DMS 273 treated with DMSO at 0.1 percent for 48 hours (cell line): ENCODE measurements at regions not wholly inside any gene's neighbourhood (a gene's known extent, or its start where the extent isn't known, plus 50 kb on each side); places are given as distances from the start of the nearest gene placed in this dataset.

Experiments
- DNase-seq: peaks from one replicate; lab custom pipeline; 2025; lab: John Stamatoyannopoulos, UW

DNA sequence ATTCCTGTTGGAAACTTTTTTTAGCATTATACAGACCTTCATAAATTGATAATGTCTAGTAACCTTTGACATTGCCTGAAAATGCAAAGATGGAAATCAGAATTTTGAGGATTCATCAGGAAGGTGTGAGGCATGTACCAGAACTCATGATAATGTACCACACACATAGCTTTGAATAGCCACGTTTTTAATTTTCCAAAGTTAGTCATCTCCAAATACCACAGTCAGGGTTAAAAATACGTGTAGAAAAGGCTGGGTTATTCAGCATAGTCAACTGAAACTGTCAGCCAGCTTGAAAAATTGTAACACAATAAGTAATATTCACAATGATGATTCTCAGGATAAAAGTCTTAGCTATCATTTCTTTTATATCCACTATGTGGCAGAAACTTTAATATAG is 102.0 kb upstream of the THRB start:
- no peak for DNase-seq

DNA sequence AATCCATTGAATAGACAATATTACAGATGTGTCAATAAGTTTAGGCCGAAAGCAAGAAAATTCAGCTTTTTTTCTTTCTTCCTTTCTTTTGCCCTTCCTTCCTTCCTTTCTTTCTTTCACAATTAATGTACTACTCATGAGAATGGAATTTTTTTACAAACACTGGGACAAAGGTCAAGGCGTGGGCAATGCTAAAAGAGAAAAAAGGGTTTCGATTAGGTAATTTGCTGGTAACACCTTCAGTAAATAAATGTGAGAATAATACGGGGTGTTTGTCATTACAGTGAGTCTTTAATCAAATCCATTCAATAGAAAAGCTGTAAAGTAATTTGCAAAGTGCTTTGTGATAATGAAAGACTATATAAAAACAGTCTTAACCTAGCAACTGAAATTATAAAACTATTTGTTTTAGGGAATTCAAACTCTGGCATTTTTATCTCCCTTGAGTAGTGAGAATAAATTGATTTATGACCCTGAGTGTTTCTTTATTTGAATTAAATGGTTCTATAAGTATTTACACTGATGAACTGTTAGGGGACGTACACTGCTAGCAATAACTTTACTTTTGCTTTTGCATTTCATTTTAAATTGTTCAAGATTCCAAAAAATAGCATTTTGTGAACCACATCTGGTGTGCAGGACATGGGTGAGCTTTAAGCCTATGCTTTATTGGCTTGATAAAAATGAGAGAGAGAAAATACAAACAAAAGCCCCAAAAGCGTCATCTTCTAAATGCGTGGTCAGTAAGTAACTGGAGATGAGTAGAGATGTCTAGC is 104.2 kb upstream of the THRB start:
- DNase-seq: no peak

DNA sequence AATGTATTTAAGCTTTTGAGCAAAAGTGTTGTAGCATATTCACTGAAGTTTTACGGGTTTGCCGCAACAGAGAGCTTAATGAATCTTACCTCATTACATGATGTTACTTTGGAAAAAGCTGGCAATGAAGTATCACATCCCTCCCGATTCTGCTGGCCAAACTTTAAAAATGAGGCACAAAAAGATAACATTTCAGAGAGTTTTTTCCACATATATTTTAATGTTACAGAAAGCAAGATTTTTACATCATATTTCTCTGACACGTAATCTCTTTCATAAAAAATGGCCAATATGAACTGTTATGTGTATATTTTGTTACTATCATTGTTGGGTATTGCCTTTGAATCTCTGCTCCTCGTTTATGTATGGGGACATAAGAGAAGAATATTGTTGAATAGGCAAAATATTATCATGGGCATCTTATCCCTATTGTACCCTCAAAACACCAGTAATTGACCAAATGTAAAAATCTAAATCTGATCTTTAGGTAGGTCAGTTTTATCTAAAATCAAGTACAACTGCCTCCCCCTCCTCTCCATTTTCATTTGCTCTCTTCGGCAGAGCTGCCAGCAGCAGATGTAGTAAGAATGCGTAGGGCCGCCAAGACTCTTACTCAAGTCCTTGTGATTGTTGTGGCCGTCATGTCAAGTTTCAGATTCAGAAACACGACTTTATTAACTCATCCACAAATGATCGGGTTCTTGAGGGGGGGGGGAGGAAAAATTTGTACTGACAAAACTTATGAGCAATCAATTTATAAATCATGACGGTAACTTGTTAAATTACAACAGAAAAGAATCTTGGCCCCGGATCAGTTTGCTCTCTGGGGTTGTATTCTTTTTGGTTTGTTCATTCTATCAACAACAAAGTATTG is 106.7 kb upstream of the THRB start:
- no peak for DNase-seq

DNA sequence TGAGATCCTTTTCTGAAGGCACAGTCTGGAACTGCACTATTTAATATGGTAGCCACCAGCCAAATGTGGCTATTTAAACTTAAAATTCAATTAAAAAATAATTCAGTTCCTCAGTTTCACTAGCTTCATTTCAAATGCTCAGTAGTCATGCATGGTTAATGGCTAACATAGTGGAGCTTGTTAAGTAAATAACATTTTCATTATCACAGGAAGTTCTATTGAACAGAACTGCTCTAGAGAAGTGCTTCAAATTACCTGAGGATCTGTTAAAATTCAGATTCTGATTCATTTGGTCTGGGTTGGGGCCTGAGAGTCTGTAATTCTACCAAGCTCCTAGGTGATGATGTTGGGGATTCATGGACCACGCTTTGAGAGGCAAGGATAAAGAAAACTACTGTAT is 109.6 kb upstream of the THRB start:
- DNase-seq: no peak

DNA sequence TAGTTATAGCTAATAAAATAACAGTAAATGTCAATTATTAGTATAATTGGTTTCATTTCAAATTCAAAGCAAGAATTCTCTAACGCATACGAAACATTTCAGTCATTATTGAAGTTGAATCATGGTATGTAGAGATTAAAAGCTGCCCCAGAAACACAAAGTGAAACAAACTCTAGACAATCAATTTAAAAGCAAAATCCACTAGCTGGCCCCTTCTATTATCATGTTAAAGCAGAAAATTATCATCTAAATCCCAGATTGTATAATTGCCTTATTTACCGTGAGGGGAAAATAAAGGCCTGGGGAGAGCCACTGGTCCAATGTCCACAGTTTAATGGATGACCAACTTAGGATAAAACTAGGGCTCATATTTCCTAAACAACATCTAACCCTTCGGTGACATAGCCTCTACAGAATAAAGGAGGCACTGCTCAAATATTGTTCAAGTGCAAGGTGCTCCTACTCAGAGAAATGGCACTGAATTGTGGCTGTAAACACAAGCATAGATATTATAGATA is 110.9 kb upstream of the THRB start:
- DNase-seq: no peak

DNA sequence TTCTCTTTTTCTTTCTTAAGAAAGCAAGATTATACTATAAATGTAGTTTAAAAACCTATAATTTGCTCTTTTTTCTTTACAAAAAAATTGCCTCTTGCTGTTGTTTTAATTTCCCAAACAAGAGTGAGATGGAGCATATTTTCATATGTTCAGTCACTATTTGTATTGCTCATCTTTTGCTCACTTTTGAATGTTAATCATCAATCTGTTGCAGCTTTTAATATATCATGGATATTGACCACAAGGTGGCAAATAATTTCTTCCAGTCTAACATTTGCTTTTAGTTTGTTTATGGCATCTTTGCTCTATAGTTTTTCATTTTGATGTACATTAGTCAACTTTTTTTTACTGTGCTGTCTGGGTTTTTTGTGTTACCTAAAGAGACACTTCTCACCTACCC is 112.6 kb upstream of the THRB start:
- DNase-seq: no peak

DNA sequence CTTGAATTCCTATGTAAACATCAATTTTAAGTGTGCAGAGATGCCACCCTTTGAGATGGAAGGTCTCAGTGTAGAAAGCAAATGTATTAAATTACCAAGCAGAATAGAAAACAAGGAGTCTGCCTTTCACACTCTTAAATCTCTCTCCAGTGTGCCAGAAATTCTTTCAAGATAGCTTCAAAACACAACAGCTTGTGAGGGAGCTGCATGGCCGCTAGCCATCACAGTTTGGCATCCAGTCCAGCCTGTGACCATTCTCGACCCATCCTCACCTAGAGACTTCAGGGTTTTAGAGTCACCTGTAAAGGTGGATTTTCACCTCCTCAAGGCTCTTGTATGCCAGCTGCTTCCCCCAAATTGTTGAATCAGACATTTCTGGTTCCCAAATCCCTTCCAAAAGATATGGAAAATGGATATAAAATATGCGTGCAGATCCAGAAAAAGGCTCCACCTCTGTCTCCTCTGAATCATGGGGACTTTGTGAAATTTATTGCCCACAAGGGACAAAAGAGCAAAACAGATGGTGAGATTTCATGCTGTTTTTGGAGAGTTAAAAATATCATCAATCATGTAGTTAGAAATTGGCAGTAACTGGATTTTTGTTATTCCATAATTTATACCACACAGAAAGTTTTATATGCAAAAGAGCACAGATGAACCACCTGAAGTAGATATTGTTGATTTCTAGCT is 114.2 kb upstream of the THRB start:
- DNase-seq: no peak

DNA sequence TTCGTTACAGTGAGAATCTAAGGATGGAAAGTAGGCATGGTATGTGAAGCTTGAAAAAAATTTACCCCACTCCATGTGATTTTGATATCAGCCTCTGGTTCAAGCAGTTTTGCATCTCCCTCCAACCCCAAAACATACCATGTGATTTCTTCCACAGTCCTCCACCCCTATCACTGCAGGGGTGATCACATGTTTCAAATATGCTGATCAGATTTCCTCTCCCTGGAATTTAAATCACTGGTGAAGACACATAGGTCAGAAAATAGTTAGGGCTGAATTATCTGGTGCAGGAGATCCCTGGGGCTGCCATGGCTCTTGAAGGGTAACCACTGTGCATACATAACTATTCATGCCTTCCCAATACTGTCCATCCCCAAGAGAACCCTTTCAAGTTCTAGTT is 119.7 kb upstream of the THRB start:
- no peak for DNase-seq

DNA sequence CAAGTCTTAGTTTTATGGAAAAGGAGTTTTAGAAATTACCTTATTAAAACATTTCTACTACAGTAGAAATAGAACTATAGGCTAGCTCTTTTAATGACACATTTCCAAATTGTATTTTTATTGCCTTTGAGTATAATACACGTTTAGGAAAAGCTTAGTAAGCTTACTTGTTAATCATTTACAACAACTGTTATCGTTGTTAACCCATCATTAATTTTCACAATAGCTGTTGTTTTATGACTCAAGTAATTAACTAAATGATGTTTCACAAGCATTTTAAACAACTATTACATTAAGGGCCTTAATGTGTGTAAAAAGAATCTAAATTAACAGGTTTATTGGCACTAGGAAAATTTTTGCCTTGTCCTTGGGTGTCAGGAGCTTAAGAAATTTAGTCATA is 120.5 kb upstream of the THRB start:
- DNase-seq: no peak

DNA sequence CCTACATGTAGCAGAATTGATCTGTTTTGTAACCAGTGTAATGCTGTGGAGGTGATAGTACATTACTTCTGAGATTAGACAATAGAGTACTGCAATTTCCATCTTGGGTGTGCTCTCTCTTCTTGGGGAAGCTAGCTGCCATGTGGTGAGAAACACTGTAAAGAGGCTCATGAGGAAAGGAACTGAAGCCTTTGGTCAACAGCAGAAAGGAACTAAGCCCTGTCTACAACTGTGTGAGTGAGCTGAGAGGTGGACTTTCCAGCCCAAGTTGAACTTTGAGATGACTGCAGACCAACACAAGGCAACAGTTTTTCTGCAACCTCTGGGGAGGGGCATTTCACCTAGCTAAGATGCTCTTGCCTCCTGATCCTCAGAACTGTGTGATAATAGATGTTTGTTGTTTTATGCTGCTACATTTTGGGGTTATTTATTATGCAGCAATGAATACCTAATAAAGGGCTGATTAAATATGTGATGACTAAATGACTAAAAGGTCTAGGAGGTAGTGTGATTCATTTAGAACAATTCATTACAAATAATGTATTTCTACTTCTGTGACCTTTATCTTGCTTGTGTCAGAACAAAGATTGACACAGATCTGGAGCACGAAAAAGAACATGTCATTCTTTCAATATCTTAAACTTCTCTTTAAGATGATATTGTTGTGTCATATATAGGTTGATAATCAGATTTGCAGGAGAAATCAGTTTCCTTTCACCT is 121.6 kb upstream of the THRB start:
- DNase-seq: no peak

DNA sequence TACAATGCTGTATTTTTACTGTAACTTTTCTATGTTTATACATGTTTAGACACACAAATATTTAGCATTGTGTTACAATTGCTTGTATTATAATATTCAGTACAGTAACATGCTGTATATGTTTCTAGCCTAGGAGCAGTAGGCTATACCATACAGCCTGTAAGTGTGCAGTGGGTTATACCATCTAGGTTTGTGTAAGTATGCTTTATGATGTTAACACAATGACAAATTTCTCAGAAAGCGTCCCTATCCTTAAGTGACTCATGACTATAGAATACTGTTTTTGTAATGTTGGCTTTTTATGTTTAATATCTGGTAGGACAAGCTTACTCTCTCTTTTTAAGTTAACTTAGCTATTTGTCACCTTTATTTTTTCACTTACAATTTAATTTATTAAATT is 127.5 kb upstream of the THRB start:
- no peak for DNase-seq

DNA sequence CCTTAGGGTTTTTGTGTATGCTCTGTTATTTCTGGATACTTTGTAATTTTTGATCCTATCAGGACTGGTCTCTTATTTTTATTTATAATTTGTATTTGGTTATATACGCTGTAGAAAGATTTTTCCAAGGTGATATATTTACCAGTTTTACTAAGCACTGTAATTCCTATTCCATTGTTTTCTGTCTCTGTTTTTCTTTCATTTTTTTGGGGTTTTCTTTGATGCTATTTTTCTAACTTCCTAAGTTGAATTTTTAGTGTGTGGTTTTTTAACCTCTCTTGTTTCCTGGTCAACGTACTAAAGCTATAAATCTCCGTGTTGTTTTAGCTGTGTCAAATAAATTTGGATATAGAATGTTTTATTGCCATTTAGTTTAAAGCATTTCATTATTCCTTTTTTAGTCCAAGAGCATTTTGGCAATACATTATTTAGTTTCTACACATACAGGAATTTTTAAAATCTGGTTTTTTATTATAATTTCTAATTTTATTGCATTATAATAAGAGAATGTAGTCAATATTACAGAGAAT is 128.1 kb upstream of the THRB start:
- no peak for DNase-seq

DNA sequence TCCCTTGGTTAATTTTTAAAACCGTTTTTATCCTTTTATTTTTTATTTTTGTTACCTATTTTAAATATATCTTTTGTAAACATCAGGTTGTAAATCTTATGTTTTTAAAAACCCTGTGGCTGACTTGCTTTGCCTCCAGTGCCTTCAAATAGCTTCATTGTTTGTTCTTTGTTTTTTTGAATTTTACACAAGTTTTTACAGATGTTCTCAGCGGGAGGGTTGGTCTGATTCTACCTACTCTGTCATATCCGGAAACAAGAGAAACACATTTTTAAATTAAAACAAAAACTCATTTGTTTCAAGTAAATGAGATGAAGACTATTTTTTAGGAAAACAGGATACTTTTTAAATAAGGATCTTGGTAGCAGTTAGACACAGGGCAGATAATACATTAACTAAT is 129.0 kb upstream of the THRB start:
- DNase-seq: no peak

DNA sequence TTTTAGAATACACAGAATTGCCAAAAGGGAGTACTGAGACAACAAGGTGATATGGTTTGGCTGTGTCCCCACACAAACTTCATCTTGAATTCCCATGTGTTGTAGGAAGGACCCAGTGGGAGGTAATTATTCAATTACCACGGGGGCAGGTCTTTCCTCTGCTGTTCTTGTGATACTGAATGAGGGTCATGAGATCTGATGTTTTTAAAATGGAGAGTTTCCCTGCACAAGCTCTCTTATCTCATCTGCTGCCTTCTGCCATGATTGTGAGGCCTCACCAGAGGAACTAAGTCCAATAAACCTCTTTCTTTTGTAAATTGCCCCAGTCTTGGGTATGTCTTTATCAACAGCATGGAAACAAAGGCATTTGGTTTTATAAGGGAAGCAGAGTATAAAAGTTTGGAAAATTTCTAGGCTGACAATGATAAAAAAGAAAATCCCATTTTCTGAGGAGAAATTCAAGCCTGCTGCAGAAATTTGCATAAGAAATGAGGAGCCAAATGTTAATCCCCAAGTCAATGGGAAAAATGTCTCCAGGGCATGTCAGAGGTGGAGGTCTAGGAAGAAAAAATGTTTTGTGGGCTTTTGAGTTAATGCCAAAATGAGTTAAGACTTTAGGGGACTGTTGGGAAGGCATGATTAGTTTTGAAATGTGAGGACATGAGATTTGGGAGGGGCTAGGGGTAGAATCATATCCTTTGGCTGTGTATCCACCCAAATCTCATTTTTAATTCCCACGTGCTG is 130.5 kb upstream of the THRB start:
- DNase-seq: no peak

DNA sequence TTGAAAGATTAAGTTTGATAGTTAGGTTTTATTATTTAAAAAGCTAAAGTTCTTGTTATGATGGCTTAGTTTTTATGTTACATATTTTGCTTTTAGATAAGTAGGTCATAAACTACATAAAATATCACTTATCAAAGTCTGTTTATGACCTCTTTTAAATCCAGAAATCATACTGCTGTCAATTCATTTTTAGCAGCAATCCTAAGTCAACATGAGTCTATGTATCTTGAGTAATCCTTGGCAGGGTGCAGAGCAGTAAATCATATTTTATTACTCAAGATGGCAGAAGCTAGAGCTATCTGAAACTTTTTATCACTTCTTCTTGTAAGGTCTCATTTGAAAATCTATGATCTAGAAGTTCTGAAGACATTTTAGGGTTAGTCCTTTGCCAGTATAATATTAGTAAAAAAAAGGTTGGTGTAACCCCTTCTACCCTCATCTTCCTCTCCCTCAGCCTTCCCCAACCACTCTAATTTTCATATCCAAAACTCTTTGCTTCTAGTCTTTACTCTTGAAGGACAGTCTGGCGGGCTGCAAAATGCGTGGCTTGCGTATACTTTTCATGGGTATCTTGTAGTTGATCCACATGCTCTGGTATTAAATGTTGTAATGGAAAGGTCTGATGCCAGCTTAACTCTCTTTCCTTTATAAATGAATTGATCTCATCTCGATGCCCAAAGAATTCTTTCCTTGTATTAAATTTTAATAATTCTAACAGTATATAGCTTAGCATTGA is 134.0 kb upstream of the THRB start:
- no peak for DNase-seq

DNA sequence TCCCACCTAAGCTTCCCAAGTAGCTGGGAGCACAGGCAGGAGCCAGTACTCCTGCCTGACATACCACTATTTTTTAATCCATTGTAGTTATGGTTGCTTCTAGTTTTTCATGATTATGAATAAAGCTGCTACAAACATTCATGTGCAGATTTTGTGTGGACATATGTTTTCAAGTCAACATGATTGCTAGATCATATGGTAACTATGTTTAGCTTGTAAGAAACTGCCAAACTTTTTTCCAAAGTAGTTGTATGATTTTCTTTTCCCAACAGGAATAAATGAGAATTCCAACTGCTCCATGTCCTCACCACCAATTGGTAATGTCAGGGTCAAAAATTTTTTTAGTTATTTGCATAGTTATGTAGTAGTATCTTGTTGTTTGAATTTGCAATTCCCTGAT is 136.8 kb upstream of the THRB start:
- no peak for DNase-seq

DNA sequence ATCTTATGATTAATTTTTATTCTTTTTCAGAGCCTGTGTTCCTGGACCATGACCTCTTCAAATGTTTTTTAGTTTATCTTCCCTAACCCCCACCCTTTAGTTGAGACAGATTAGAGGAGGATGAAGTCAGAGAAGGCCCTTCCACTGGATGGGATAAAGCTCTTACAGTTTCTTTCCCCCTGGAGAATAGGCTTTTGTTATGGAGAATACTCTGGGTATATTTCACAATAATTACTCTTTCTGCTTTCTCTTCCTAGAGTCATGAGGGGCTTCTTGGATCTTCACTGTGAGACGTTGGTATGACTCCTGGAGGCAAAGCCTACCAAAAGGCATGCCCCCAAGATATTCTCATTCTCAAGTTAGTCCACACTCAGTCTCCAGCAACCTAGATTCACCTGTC is 144.4 kb upstream of the THRB start:
- no peak for DNase-seq

DNA sequence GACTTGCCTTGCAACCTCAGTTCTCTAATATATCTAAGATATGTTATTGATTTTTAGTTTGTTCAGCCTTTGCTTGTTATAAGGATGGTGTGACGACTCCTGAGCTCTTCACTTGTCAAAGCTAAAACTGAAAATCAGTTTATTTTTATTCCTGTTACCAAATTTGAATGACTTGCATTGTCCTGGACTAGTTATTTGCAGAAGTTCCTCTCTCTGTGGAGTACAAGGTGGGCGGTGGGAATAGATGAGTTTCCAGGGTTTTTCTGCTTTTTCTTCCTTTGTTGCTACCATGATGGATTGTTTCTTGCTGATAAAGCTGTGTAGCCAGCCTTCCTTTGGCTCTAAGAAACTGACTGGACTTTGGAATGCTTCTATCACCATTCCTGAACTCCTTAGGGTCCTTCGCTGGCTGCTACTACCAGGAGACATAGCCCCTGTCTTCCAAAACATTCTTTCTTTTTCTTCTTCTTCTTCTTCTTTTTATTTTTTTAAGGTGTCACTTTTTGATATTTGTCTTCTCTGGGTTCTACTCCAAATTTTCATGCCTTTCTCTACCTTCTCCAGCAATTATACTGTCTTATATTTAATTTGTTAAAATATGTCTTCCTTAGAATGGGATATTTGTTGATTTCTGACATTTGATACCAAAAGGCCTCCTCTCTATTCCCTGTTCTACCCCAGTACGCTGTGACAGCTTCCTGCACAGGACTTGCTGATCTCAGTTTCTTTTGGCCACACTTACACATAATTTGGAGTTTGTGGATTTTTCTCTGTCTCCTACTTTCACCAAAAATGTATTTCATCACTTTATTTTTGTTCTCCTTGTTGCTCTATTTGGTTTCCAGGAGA is 145.1 kb upstream of the THRB start:
- no peak for DNase-seq

DNA sequence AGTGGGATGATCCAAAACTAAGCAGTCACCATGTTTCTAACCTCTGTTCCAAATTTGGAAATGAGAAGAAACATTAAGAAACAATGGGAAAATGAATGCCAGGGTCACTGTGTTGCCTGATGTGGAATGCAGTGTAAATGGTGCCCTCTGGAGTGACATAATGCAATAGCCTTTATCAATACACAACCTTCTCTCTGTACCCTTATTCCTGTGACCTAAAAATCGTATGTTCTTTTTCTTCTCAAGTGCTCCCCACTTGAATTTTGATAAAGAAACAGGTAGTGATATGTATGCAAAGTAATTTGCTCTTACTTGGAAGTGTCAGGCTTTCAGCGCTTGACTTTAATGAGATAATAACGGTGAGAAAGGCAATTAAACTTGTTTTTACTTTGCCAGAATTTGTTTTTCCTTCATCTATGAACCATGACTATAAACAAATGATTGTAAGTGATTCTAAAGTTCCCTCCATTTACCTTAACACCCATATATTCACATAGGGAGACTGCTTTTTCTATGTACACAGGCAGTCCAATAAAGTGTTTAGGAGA is 145.8 kb upstream of the THRB start:
- DNase-seq: no peak
